Astrocyte (in vitro differentiated cells and primary cell): ENCODE measurements at regions not wholly inside any gene's neighbourhood (a gene's known extent, or its start where the extent isn't known, plus 50 kb on each side); places are given as distances from the start of the nearest gene placed in this dataset.

Experiments
- DNase-seq: peaks from one replicate; pipeline ENCODE4 v3.0.0-alpha.2; 2010; ENCODE audit warnings: low read depth
- FAIRE-seq: peaks from 2 replicates; lab custom pipeline; 2011; peaks lifted over from hg19 to GRCh38; lab: Jason Lieb, UNC
- H2AFZ ChIP-seq: 2 replicates; pipeline ENCODE4 v1.6.0; 2012; ENCODE audit warnings: low read depth, low read length, inconsistent platforms
- H3K27ac ChIP-seq: 2 replicates; pipeline ENCODE4 v1.5.1; 2011; ENCODE audit warnings: low read depth, low read length, inconsistent platforms
- H3K27me3 ChIP-seq: 2 replicates; pipeline ENCODE4 v1.6.0; 2011; ENCODE audit warnings: low read length, inconsistent platforms; ENCODE audit not compliant: insufficient read depth
- H3K36me3 ChIP-seq: 2 replicates; pipeline ENCODE4 v1.5.1; 2011; ENCODE audit warnings: low read length, inconsistent platforms; ENCODE audit not compliant: insufficient read depth
- H3K4me1 ChIP-seq: 2 replicates; pipeline ENCODE4 v1.5.1; 2011; ENCODE audit warnings: low read length, inconsistent platforms; ENCODE audit not compliant: insufficient read depth
- H3K4me2 ChIP-seq: 2 replicates; pipeline ENCODE4 v1.6.0; 2012; ENCODE audit warnings: low read length, inconsistent platforms
- H3K4me3 ChIP-seq: 2 replicates; pipeline ENCODE4 v1.5.1; 2011; ENCODE audit warnings: low read depth, mild to moderate bottlenecking, low read length, inconsistent platforms; ENCODE audit not compliant: insufficient read depth
- H3K79me2 ChIP-seq: 2 replicates; pipeline ENCODE4 v1.6.0; 2012; ENCODE audit warnings: mild to moderate bottlenecking, low read length, inconsistent platforms; ENCODE audit not compliant: insufficient read depth
- H3K9ac ChIP-seq: 2 replicates; pipeline ENCODE4 v1.6.0; 2012; ENCODE audit warnings: mild to moderate bottlenecking, low read length, inconsistent platforms
- H3K9me3 ChIP-seq: 2 replicates; pipeline ENCODE4 v1.5.1; 2012; ENCODE audit warnings: low read depth, mild to moderate bottlenecking, low read length, inconsistent platforms; ENCODE audit not compliant: insufficient read depth
- H4K20me1 ChIP-seq: 2 replicates; pipeline ENCODE4 v1.6.0; 2012; ENCODE audit warnings: low read length, inconsistent platforms; ENCODE audit not compliant: insufficient read depth
- H3K27ac Mint-ChIP-seq: one replicate; pipeline ENCODE4 v1.8.0; 2021; ENCODE audit warnings: mild to moderate bottlenecking, mixed read lengths; ENCODE audit not compliant: unreplicated experiment
- H3K27me3 Mint-ChIP-seq: one replicate; pipeline ENCODE4 v1.8.0; 2021; ENCODE audit warnings: low read depth, mixed read lengths; ENCODE audit not compliant: unreplicated experiment
- H3K36me3 Mint-ChIP-seq: one replicate; pipeline ENCODE4 v1.8.0; 2021; ENCODE audit warnings: low read depth, mixed read lengths; ENCODE audit not compliant: unreplicated experiment
- H3K4me1 Mint-ChIP-seq: one replicate; pipeline ENCODE4 v1.8.0; 2021; ENCODE audit warnings: low read depth, mixed read lengths; ENCODE audit not compliant: unreplicated experiment
- H3K4me3 Mint-ChIP-seq: one replicate; pipeline ENCODE4 v1.8.0; 2021; ENCODE audit warnings: mild to moderate bottlenecking, moderate library complexity, mixed read lengths; ENCODE audit not compliant: unreplicated experiment
- H3K9me3 Mint-ChIP-seq: one replicate; pipeline ENCODE4 v1.8.0; 2021; ENCODE audit warnings: mild to moderate bottlenecking, mixed read lengths; ENCODE audit not compliant: unreplicated experiment
- EZH2 ChIP-seq: IDR thresholded peaks from 2 replicates; pipeline ENCODE4 v1.6.1; 2012; ENCODE audit warnings: mild to moderate bottlenecking, low read length, inconsistent platforms; ENCODE audit not compliant: insufficient read depth
- TF ChIP-seq, protein P1 (sequence below): IDR thresholded peaks from 2 replicates; pipeline ENCODE4 v1.5.1; 2011; ENCODE audit warnings: low read depth, mild to moderate bottlenecking, inconsistent platforms, low read length, moderate library complexity; ENCODE audit not compliant: insufficient read depth

DNA sequence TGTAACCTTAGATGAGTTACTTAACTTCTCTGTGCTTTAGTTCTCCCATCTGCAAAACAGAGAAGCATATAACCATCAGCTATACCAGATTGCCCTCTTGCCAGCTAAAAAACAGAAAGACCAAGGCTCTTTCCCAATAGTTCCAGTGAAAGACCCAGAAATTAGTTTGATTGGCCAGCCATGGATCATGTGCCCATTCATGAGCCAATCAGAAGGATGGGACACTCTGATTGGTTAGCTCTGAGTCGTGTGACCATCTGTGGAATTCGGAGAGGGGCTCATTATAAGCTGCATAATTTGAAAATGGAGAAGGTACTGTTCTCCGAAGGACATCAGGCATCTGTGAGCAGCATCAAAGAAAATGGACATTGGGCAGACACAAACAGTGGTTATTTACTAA is 155.2 kb downstream of the ABCC12 start:
- Mint-ChIP-seq H3K9me3 (no peaks in the 10 kb centered on the region), H3K36me3 (no peaks in the 10 kb centered on the region), H3K4me3 (no peak overlapping the region), H3K27me3 (peaks cover 1% of the 10 kb centered on the region), H3K4me1 (no peaks in the 10 kb centered on the region), H3K27ac (no peak overlapping the region)
- no peak overlapping the region for H3K4me3 ChIP-seq
- no peaks in the 10 kb centered on the region for H3K4me1 ChIP-seq
- no peaks in the 10 kb centered on the region for H3K9me3 ChIP-seq
- no peaks in the 10 kb centered on the region for H3K79me2 ChIP-seq
- DNase-seq: no peak
- H3K9ac ChIP-seq: no peak overlapping the region
- H3K36me3 ChIP-seq: no peaks in the 10 kb centered on the region
- H3K27me3 ChIP-seq: no peaks in the 10 kb centered on the region
- H2AFZ ChIP-seq: no peak overlapping the region
- FAIRE-seq: no peak
- TF ChIP-seq, protein P1, sequence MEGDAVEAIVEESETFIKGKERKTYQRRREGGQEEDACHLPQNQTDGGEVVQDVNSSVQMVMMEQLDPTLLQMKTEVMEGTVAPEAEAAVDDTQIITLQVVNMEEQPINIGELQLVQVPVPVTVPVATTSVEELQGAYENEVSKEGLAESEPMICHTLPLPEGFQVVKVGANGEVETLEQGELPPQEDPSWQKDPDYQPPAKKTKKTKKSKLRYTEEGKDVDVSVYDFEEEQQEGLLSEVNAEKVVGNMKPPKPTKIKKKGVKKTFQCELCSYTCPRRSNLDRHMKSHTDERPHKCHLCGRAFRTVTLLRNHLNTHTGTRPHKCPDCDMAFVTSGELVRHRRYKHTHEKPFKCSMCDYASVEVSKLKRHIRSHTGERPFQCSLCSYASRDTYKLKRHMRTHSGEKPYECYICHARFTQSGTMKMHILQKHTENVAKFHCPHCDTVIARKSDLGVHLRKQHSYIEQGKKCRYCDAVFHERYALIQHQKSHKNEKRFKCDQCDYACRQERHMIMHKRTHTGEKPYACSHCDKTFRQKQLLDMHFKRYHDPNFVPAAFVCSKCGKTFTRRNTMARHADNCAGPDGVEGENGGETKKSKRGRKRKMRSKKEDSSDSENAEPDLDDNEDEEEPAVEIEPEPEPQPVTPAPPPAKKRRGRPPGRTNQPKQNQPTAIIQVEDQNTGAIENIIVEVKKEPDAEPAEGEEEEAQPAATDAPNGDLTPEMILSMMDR: no peak
- no peak for TF ChIP-seq EZH2
- no peak overlapping the region for H3K4me2 ChIP-seq
- H3K27ac ChIP-seq: no peak overlapping the region
- H4K20me1 ChIP-seq: no peaks in the 10 kb centered on the region

GRCh38 chr16:47999595-47999994 is 156.2 kb downstream of the ABCC12 start:
- no peaks in the 10 kb centered on the region for H3K4me1 ChIP-seq
- Mint-ChIP-seq H3K9me3 (no peaks in the 10 kb centered on the region), H3K27ac (no peak overlapping the region), H3K4me3 (no peak overlapping the region), H3K27me3 (peaks cover 1% of the 10 kb centered on the region), H3K4me1 (no peaks in the 10 kb centered on the region), H3K36me3 (no peaks in the 10 kb centered on the region)
- no peak overlapping the region for H3K4me2 ChIP-seq
- H3K27ac ChIP-seq: no peak overlapping the region
- H3K9me3 ChIP-seq: no peaks in the 10 kb centered on the region
- no peak overlapping the region for H2AFZ ChIP-seq
- H3K79me2 ChIP-seq: no peaks in the 10 kb centered on the region
- no peak for FAIRE-seq
- no peaks in the 10 kb centered on the region for H4K20me1 ChIP-seq
- no peak overlapping the region for H3K9ac ChIP-seq
- no peaks in the 10 kb centered on the region for H3K36me3 ChIP-seq
- no peak overlapping the region for H3K4me3 ChIP-seq
- no peaks in the 10 kb centered on the region for H3K27me3 ChIP-seq
- TF ChIP-seq, protein P1: no peak
- no peak for DNase-seq

DNA sequence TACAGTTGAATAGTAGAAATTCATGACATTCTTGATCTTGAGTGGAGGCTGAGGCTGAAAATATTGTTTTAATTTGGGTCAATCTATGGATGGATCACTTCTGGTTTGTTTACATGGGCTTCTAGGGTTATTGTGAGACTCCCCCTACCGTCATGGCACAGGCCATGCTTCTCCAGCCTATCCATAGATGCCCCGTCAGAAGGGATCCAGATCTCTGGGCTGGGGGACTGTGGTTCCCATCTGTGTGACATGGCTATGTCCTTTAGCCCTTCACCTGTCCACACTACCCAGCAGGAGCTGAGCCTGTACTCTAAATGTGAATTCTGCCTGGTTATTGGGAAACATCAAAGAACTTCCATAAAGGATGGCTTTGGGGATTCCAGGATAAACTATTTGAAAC is 160.4 kb downstream of the ABCC12 start:
- H3K27ac Mint-ChIP-seq: no peak overlapping the region
- H3K9me3 Mint-ChIP-seq: no peaks in the 10 kb centered on the region
- Histone ChIP-seq H3K36me3 (no peaks in the 10 kb centered on the region), H3K4me2 (no peak overlapping the region), H2AFZ (no peak overlapping the region), H3K9ac (no peak overlapping the region), H4K20me1 (no peaks in the 10 kb centered on the region), H3K27ac (no peak overlapping the region), H3K27me3 (no peaks in the 10 kb centered on the region), H3K9me3 (no peaks in the 10 kb centered on the region), H3K4me3 (no peak overlapping the region), H3K4me1 (no peaks in the 10 kb centered on the region), H3K79me2 (no peaks in the 10 kb centered on the region)
- H3K36me3 Mint-ChIP-seq: no peaks in the 10 kb centered on the region
- DNase-seq (no peak), FAIRE-seq (no peak)
- TF ChIP-seq, protein P1: no peak
- TF ChIP-seq EZH2: no peak
- H3K4me3 Mint-ChIP-seq: no peak overlapping the region
- H3K4me1 Mint-ChIP-seq: no peaks in the 10 kb centered on the region
- peaks cover 1% of the 10 kb centered on the region for H3K27me3 Mint-ChIP-seq
